HepG2 (cell line): ENCODE measurements at regions not wholly inside any gene's neighbourhood (a gene's known extent, or its start where the extent isn't known, plus 50 kb on each side); places are given as distances from the start of the nearest gene placed in this dataset.

Experiments
- ARID2 ChIP-seq: sonication (generic); formaldehyde crosslinking; IDR thresholded peaks from 2 replicates; pipeline ENCODE4 v1.8.1; 2022; ENCODE audit warnings: mild to moderate bottlenecking, missing genetic modification reagents, borderline replicate concordance
- CERS6 ChIP-seq: sonication (generic); formaldehyde crosslinking; IDR thresholded peaks from 2 replicates; pipeline ENCODE4 v1.5.0; 2020; ENCODE audit warnings: missing genetic modification reagents
- DMTF1 ChIP-seq: sonication (generic); formaldehyde crosslinking; IDR thresholded peaks from 2 replicates; pipeline ENCODE4 v1.4.0; 2020; ENCODE audit warnings: mild to moderate bottlenecking, missing genetic modification reagents
- IRF9 ChIP-seq: sonication (generic); formaldehyde crosslinking; IDR thresholded peaks from 2 replicates; pipeline ENCODE4 v1.8.0; 2022; ENCODE audit warnings: missing genetic modification reagents, mild to moderate bottlenecking, borderline replicate concordance
- MATR3 ChIP-seq: sonication (generic); formaldehyde crosslinking; IDR thresholded peaks from 2 replicates; pipeline ENCODE4 v1.4.0; 2020; ENCODE audit warnings: missing genetic modification reagents
- MED13 ChIP-seq: sonication (generic); formaldehyde crosslinking; IDR thresholded peaks from 2 replicates; pipeline ENCODE4 v1.5.0; 2020; ENCODE audit warnings: missing genetic modification reagents
- PCBP1 ChIP-seq: fragments of 200-400 bp; formaldehyde crosslinking; IDR thresholded peaks from 2 replicates; pipeline ENCODE4 v1.6.1; 2017; ENCODE audit warnings: mild to moderate bottlenecking, low read depth, low read length, borderline replicate concordance
- SATB2 ChIP-seq: sonication (generic); formaldehyde crosslinking; IDR thresholded peaks from 2 replicates; pipeline ENCODE4 v1.5.0; 2020; ENCODE audit warnings: missing genetic modification reagents
- SRSF1 ChIP-seq: fragments of 200-400 bp; formaldehyde crosslinking; optimal IDR thresholded peaks from 2 replicates; pipeline ENCODE3; 2017; ENCODE audit warnings: mild to moderate bottlenecking, low read depth, low read length, moderate library complexity
- THAP8 ChIP-seq: sonication (generic); formaldehyde crosslinking; IDR thresholded peaks from 2 replicates; pipeline ENCODE4 v1.5.1; 2020; ENCODE audit warnings: missing genetic modification reagents, mild to moderate bottlenecking, borderline replicate concordance
- U2AF2 ChIP-seq: fragments of 200-400 bp; formaldehyde crosslinking; IDR thresholded peaks from 2 replicates; pipeline ENCODE4 v1.6.1; 2017; ENCODE audit warnings: low read depth, mild to moderate bottlenecking, low read length
- YEATS2 ChIP-seq: sonication (generic); formaldehyde crosslinking; IDR thresholded peaks from 2 replicates; pipeline ENCODE4 v1.4.0; 2020; ENCODE audit warnings: missing genetic modification reagents, borderline replicate concordance
- ZFP37 ChIP-seq: sonication (generic); formaldehyde crosslinking; IDR thresholded peaks from 2 replicates; pipeline ENCODE4 v1.4.0; 2020; ENCODE audit warnings: missing genetic modification reagents, borderline replicate concordance
- ZFX ChIP-seq: sonication (generic); formaldehyde crosslinking; IDR thresholded peaks from 2 replicates; pipeline ENCODE4 v1.4.0; 2020; ENCODE audit warnings: mild to moderate bottlenecking, low read depth, missing genetic modification reagents, moderate library complexity
- ZNF276 ChIP-seq: sonication (generic); formaldehyde crosslinking; IDR thresholded peaks from 2 replicates; pipeline ENCODE4 v1.4.0; 2020; ENCODE audit warnings: mild to moderate bottlenecking, low read depth, missing genetic modification reagents
- ZNF331 ChIP-seq: sonication (generic); formaldehyde crosslinking; IDR thresholded peaks from 2 replicates; pipeline ENCODE4 v1.4.0; 2020; ENCODE audit warnings: missing genetic modification reagents
- ZNF577 ChIP-seq: sonication (generic); formaldehyde crosslinking; IDR thresholded peaks from 2 replicates; pipeline ENCODE4 v1.4.0; 2020; ENCODE audit warnings: mild to moderate bottlenecking, low read depth, missing genetic modification reagents, borderline replicate concordance
- ZNF670 ChIP-seq: sonication (generic); formaldehyde crosslinking; IDR thresholded peaks from 2 replicates; pipeline ENCODE4 v1.8.0; 2022; ENCODE audit warnings: mild to moderate bottlenecking, missing genetic modification reagents, borderline replicate concordance
- ZNF75D ChIP-seq: sonication (generic); formaldehyde crosslinking; IDR thresholded peaks from 2 replicates; pipeline ENCODE4 v1.8.1; 2023; ENCODE audit warnings: missing genetic modification reagents, mild to moderate bottlenecking, borderline replicate concordance
- ZNF839 ChIP-seq: sonication (generic); formaldehyde crosslinking; IDR thresholded peaks from 2 replicates; pipeline ENCODE4 v1.4.0; 2020; ENCODE audit warnings: missing genetic modification reagents, mild to moderate bottlenecking, borderline replicate concordance
- TF ChIP-seq, protein P1 (sequence below): sonication (generic); formaldehyde crosslinking; IDR thresholded peaks from 2 replicates; pipeline ENCODE4 v1.8.1; 2023; ENCODE audit warnings: mild to moderate bottlenecking, inconsistent platforms, moderate library complexity, missing genetic modification reagents, borderline replicate concordance

DNA sequence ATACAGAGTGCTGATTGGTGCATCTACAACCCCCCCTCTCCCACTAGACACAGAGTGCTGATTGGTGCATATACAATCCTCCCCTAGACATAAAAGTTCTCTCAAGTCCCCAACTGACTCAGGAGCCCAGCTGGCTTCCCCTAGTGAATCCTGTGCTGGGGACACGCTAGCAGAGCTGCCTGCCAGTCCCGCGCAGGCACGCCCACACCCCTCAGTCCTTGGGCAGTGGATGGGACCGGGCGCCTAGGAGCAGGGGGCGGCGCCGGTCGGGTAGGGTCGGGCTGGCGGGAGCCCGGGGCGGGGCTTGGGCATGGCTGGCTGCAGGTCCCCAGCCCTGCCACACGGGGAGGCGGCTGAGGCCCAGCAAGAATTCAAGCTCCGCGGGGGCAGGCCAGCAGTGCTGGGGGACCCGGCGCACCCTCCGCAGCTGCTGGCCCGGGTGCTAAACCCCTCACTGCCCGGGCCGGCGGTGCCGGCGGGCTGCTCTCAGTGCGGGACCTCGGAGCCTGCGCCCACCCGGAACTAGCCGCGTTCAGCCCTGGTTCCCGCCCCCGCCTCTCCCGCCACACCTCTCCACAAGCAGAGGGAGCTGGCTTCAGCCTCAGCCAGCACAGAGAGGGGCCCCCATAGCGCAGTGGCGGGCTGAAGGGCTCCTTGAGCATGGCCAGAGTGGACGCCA, 64.3 kb upstream of the DDHD1 start (continued):
- TF ChIP-seq IRF9 (no peak), CERS6 (no peak), MATR3 (CRISPR knock-in tag) (no peak), ZFX (CRISPR knock-in tag) (peak; percentile 72), MED13 (CRISPR knock-in tag) (no peak), THAP8 (CRISPR knock-in tag) (no peak), ZNF331 (CRISPR knock-in tag) (no peak), ARID2 (CRISPR knock-in tag) (no peak), YEATS2 (CRISPR knock-in tag) (no peak), U2AF2 (no peak), PCBP1 (no peak), ZNF276 (CRISPR knock-in tag) (no peak), ZFP37 (CRISPR knock-in tag) (no peak), DMTF1 (CRISPR knock-in tag) (no peak), ZNF75D (CRISPR knock-in tag) (no peak), ZNF577 (CRISPR knock-in tag) (no peak), ZNF670 (0 out of 2 replicates have a peak, but pooled peaks have one; percentile 60), SATB2 (CRISPR knock-in tag) (no peak), ZNF839 (CRISPR knock-in tag) (no peak), SRSF1 (no peak)
- TF ChIP-seq, protein P1, sequence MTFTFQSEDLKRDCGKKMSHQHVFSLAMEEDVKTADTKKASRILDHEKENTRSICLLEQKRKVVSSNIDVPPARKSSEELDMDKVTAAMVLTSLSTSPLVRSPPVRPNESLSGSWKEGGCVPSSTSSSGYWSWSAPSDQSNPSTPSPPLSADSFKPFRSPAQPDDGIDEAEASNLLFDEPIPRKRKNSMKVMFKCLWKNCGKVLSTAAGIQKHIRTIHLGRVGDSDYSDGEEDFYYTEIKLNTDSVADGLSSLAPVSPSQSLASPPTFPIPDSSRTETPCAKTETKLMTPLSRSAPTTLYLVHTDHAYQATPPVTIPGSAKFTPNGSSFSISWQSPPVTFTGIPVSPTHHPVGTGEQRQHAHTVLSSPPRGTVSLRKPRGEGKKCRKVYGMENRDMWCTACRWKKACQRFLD = no peak
